Neural cell (in vitro differentiated cells): ENCODE measurements at regions not wholly inside any gene's neighbourhood (a gene's known extent, or its start where the extent isn't known, plus 50 kb on each side); places are given as distances from the start of the nearest gene placed in this dataset.

ENCODE experiments used
- H2AFZ ChIP-seq: fragments of 200-600, 300-800 bp; sonication (generic), shearing (Covaris generic); 2 replicates; pipeline ENCODE4 v1.6.0; 2014; ENCODE audit warnings: low read depth, mild to moderate bottlenecking, antibody characterized with exemption, low read length, moderate library complexity
- H3F3A ChIP-seq: fragments of 200-600 bp; shearing (Covaris generic); 2 replicates; pipeline ENCODE4 v1.6.1; 2016; ENCODE audit warnings: mild to moderate bottlenecking, moderate library complexity, mixed read lengths, antibody characterized with exemption, low read length; ENCODE audit not compliant: insufficient read depth, poor library complexity, severe bottlenecking
- H3K27ac ChIP-seq: fragments of 200-600, 300-800 bp; sonication (generic), shearing (Covaris generic); 2 replicates; pipeline ENCODE4 v1.5.1; 2014; ENCODE audit warnings: mild to moderate bottlenecking, low read length, moderate library complexity
- H3K27me3 ChIP-seq: fragments of 300-800, 200-600 bp; sonication (generic), shearing (Covaris generic); 2 replicates; pipeline ENCODE4 v1.6.0; 2014; ENCODE audit warnings: mild to moderate bottlenecking, low read depth, low read length, moderate library complexity; ENCODE audit not compliant: insufficient read depth
- H3K36me3 ChIP-seq: fragments of 300-800, 200-600 bp; sonication (generic), shearing (Covaris generic); 2 replicates; pipeline ENCODE4 v1.5.1; 2014; ENCODE audit warnings: mild to moderate bottlenecking, antibody characterized with exemption, low read length, moderate library complexity; ENCODE audit not compliant: insufficient read depth
- H3K4me2 ChIP-seq: fragments of 300-800, 200-600 bp; sonication (generic), shearing (Covaris generic); 2 replicates; pipeline ENCODE4 v1.6.0; 2014; ENCODE audit warnings: mild to moderate bottlenecking, low read length
- H3K4me3 ChIP-seq: fragments of 300-800, 200-600 bp; sonication (generic), shearing (Covaris generic); 2 replicates; pipeline ENCODE4 v1.5.1; 2014; ENCODE audit warnings: mild to moderate bottlenecking, low read length, moderate library complexity
- H3K79me2 ChIP-seq: fragments of 200-600 bp; shearing (Covaris generic); replicated peaks from 2 replicates; pipeline ENCODE4 v1.6.0; 2014; ENCODE audit warnings: mild to moderate bottlenecking, low read length, moderate library complexity; ENCODE audit not compliant: insufficient read depth
- H3K9ac ChIP-seq: fragments of 300-800, 200-600 bp; sonication (generic), shearing (Covaris generic); 2 replicates; pipeline ENCODE4 v1.6.1; 2016; ENCODE audit warnings: mild to moderate bottlenecking, low read length, mixed read lengths
- H3K9me2 ChIP-seq: fragments of 200-600 bp; shearing (Covaris generic); 2 replicates; pipeline ENCODE4 v1.6.1; 2016; ENCODE audit warnings: mild to moderate bottlenecking, low read length, mixed read lengths; ENCODE audit not compliant: insufficient read depth
- H3K9me3 ChIP-seq: fragments of 200-600, 300-800 bp; sonication (generic), shearing (Covaris generic); 2 replicates; pipeline ENCODE4 v1.6.1; 2016; ENCODE audit warnings: mild to moderate bottlenecking, mixed run types, low read length, moderate library complexity, mixed read lengths
- H4K20me1 ChIP-seq: fragments of 200-600 bp; shearing (Covaris generic); 2 replicates; pipeline ENCODE4 v1.6.1; 2016; ENCODE audit warnings: mild to moderate bottlenecking, mixed run types; ENCODE audit not compliant: insufficient read depth
- EP300 ChIP-seq: fragments of 450-650 bp; conservative IDR thresholded peaks from 2 replicates; pipeline ENCODE4 v1.6.1; 2014; ENCODE audit warnings: antibody characterized with exemption, mild to moderate bottlenecking, moderate library complexity; ENCODE audit not compliant: poor library complexity, severe bottlenecking
- EZH2 ChIP-seq: fragments of 200-600, 300-800 bp; shearing (Covaris generic), sonication (generic); IDR thresholded peaks from 2 replicates; pipeline ENCODE4 v1.6.1; 2014; ENCODE audit warnings: antibody characterized with exemption, low read length, borderline replicate concordance, mild to moderate bottlenecking; ENCODE audit not compliant: insufficient read depth, poor library complexity, severe bottlenecking
- MXI1 ChIP-seq: fragments of 450-650 bp; conservative IDR thresholded peaks from 2 replicates; pipeline ENCODE4 v1.6.1; 2014; ENCODE audit warnings: antibody characterized with exemption, mild to moderate bottlenecking; ENCODE audit not compliant: poor library complexity, severe bottlenecking
- POLR2AphosphoS5 ChIP-seq: IDR thresholded peaks from 2 replicates; pipeline ENCODE4 v1.6.1; 2012
- RAD21 ChIP-seq: fragments of 450-650 bp; conservative IDR thresholded peaks from 2 replicates; pipeline ENCODE4 v1.6.1; 2014; ENCODE audit warnings: antibody characterized with exemption, mild to moderate bottlenecking, moderate library complexity
- SMC3 ChIP-seq: fragments of 450-650 bp; conservative IDR thresholded peaks from 2 replicates; pipeline ENCODE4 v1.6.1; 2014; ENCODE audit warnings: antibody characterized with exemption, mild to moderate bottlenecking, moderate library complexity; ENCODE audit not compliant: poor library complexity
- TAF1 ChIP-seq: IDR thresholded peaks from 2 replicates; pipeline ENCODE4 v1.6.1; 2012; ENCODE audit warnings: low read depth
- TF ChIP-seq, protein P1 (sequence below): IDR thresholded peaks from 2 replicates; pipeline ENCODE4 v1.6.1; 2012; ENCODE audit warnings: borderline replicate concordance
- TF ChIP-seq, protein P2 (sequence below): fragments of 450-650 bp; IDR thresholded peaks from 2 replicates; pipeline ENCODE4 v1.5.1; 2014; ENCODE audit warnings: antibody characterized with exemption, mild to moderate bottlenecking, moderate library complexity; ENCODE audit not compliant: poor library complexity, severe bottlenecking

DNA sequence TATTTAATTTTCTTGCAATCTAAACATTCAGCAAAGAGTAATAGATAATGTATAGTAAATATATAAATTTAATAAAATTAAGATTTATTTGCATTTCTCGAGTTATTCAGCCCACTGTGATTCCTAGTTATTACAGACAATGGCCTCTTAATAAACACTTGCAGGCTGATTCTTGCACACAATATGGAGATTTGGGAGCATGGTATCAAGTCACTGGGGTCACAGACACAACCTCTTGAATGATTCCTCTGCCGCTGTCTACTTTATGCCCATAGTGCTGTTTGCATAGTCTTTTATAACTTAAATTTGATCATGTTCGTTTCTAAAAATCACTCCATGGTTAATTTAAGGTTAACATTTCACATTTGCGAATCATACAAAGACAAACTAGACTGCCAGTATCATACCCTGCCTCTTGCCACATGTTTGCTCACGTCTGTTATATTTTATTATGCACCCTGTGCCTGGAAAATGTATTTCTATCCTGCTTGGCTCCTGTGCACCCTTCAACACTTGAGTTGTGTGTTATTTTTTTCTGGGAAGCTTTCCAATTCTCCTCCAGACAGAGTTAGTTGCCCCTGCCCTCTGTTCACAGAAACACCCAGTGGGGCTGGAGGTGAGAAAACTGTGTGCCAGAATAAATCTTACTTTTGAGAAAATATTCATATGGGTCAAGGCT lies 206.3 kb upstream of the ROBO1 start:
- Histone ChIP-seq H3K9ac (no peak overlapping the region), H3K9me3 (no peaks in the 10 kb centered on the region), H3K4me2 (no peak overlapping the region), H3K4me3 (no peak overlapping the region), H3K36me3 (no peaks in the 10 kb centered on the region), H3F3A (no peaks in the 10 kb centered on the region), H3K27me3 (no peaks in the 10 kb centered on the region), H3K9me2 (no peaks in the 10 kb centered on the region), H3K79me2 (no peaks in the 10 kb centered on the region), H4K20me1 (no peaks in the 10 kb centered on the region), H3K27ac (no peak overlapping the region), H2AFZ (no peak overlapping the region)
- TF ChIP-seq MXI1: no peak

DNA sequence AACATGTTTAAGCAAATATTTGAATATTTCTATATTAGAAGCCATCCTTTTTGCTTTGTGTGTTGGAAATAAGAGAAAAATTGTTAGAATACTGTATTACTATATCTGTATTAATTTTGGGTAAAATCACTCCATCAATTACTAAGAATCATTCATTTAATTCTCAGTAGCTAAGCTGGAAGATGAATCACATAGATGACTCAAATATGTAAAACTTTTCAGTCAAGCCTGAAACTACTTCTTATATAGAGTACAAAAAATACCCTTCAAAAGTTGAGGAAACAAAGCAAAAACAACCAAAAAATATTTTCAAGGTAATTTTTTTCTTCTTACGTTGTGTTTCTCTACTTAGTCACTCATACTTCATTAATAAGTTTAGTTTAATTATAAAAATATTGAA lies 205.7 kb upstream of the ROBO1 start:
- Histone ChIP-seq H3K27ac (no peak overlapping the region), H4K20me1 (no peaks in the 10 kb centered on the region), H3K79me2 (no peaks in the 10 kb centered on the region), H3K4me2 (no peak overlapping the region), H3K9ac (no peak overlapping the region), H3K4me3 (no peak overlapping the region), H2AFZ (no peak overlapping the region), H3K9me2 (no peaks in the 10 kb centered on the region), H3K9me3 (no peaks in the 10 kb centered on the region), H3F3A (no peaks in the 10 kb centered on the region), H3K27me3 (no peaks in the 10 kb centered on the region), H3K36me3 (no peaks in the 10 kb centered on the region)
- TF ChIP-seq, protein P1, sequence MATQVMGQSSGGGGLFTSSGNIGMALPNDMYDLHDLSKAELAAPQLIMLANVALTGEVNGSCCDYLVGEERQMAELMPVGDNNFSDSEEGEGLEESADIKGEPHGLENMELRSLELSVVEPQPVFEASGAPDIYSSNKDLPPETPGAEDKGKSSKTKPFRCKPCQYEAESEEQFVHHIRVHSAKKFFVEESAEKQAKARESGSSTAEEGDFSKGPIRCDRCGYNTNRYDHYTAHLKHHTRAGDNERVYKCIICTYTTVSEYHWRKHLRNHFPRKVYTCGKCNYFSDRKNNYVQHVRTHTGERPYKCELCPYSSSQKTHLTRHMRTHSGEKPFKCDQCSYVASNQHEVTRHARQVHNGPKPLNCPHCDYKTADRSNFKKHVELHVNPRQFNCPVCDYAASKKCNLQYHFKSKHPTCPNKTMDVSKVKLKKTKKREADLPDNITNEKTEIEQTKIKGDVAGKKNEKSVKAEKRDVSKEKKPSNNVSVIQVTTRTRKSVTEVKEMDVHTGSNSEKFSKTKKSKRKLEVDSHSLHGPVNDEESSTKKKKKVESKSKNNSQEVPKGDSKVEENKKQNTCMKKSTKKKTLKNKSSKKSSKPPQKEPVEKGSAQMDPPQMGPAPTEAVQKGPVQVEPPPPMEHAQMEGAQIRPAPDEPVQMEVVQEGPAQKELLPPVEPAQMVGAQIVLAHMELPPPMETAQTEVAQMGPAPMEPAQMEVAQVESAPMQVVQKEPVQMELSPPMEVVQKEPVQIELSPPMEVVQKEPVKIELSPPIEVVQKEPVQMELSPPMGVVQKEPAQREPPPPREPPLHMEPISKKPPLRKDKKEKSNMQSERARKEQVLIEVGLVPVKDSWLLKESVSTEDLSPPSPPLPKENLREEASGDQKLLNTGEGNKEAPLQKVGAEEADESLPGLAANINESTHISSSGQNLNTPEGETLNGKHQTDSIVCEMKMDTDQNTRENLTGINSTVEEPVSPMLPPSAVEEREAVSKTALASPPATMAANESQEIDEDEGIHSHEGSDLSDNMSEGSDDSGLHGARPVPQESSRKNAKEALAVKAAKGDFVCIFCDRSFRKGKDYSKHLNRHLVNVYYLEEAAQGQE: no peak
- no peak for TF ChIP-seq TAF1
- TF ChIP-seq EZH2: no peak
- no peak for TF ChIP-seq EP300
- TF ChIP-seq POLR2AphosphoS5: no peak
- no peak for TF ChIP-seq SMC3
- TF ChIP-seq, protein P2, sequence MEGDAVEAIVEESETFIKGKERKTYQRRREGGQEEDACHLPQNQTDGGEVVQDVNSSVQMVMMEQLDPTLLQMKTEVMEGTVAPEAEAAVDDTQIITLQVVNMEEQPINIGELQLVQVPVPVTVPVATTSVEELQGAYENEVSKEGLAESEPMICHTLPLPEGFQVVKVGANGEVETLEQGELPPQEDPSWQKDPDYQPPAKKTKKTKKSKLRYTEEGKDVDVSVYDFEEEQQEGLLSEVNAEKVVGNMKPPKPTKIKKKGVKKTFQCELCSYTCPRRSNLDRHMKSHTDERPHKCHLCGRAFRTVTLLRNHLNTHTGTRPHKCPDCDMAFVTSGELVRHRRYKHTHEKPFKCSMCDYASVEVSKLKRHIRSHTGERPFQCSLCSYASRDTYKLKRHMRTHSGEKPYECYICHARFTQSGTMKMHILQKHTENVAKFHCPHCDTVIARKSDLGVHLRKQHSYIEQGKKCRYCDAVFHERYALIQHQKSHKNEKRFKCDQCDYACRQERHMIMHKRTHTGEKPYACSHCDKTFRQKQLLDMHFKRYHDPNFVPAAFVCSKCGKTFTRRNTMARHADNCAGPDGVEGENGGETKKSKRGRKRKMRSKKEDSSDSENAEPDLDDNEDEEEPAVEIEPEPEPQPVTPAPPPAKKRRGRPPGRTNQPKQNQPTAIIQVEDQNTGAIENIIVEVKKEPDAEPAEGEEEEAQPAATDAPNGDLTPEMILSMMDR: no peak
- TF ChIP-seq RAD21: no peak
- no peak for TF ChIP-seq MXI1

DNA sequence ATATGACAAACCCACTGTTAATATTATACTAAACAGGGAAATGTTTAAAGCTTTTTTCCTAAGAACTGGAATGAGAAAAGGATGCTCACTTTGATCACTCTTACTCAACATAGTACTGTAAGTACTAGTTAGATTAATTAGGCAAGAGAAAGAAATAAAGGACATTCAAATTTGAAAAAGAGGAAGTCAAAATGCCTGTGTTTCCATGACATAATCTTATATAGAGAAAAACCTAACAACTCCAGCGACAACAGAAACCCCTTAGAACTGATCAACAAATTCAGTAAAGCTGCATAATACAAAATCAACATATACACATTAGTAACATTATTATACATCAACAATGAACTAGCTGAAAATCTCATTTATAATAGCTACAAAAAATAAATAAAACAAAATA lies 200.6 kb upstream of the ROBO1 start:
- no peaks in the 10 kb centered on the region for H3K27me3 ChIP-seq
- H3K27ac ChIP-seq: no peak overlapping the region
- no peaks in the 10 kb centered on the region for H3K36me3 ChIP-seq
- H3K9me2 ChIP-seq: no peaks in the 10 kb centered on the region
- no peaks in the 10 kb centered on the region for H4K20me1 ChIP-seq
- no peaks in the 10 kb centered on the region for H3K79me2 ChIP-seq
- H2AFZ ChIP-seq: no peak overlapping the region
- H3K9ac ChIP-seq: no peak overlapping the region
- H3F3A ChIP-seq: no peaks in the 10 kb centered on the region
- no peak overlapping the region for H3K4me3 ChIP-seq
- TF ChIP-seq EZH2: no peak
- no peak for TF ChIP-seq EP300
- TF ChIP-seq MXI1: no peak
- TF ChIP-seq RAD21: no peak
- no peak for TF ChIP-seq POLR2AphosphoS5
- TF ChIP-seq, protein P1: no peak
- no peak for TF ChIP-seq SMC3
- no peak for TF ChIP-seq TAF1
- TF ChIP-seq, protein P2: no peak
- no peaks in the 10 kb centered on the region for H3K9me3 ChIP-seq
- no peak overlapping the region for H3K4me2 ChIP-seq
